Natural killer cell (primary cell): ENCODE measurements at regions not wholly inside any gene's neighbourhood (a gene's known extent, or its start where the extent isn't known, plus 50 kb on each side); places are given as distances from the start of the nearest gene placed in this dataset.

Source experiments
- ATAC-seq, 3 donors: fragments of 150-1000 bp in 2 of 3; fragments of 200-7000 bp in 1 of 3; cut with Tn5 transposase; 1 replicate in 1 of 3; 2 replicates in 2 of 3; pipeline ENCODE4 v1.10.0; 2021; ENCODE audit warnings: mild to moderate bottlenecking in 2 of 3, moderate library complexity in 2 of 3
- DNase-seq, 2 donors: peaks; one replicate each; pipeline versions ENCODE4 v3.0.0 to v3.0.0-alpha.2; 2013 to 2021; ENCODE audit warnings: mixed read lengths in 1 of 2
- H3K27ac ChIP-seq: one replicate; pipeline ENCODE4 v1.5.1; 2013; ENCODE audit warnings: mild to moderate bottlenecking, low read length
- H3K27me3 ChIP-seq: one replicate; pipeline ENCODE4 v1.6.1; 2013; ENCODE audit warnings: low read length; ENCODE audit not compliant: control insufficient read depth, insufficient read depth
- H3K36me3 ChIP-seq: one replicate; pipeline ENCODE4 v1.6.1; 2013; ENCODE audit warnings: low read length; ENCODE audit not compliant: control insufficient read depth, insufficient read depth
- H3K4me1 ChIP-seq: one replicate; pipeline ENCODE4 v1.6.1; 2013; ENCODE audit warnings: low read length; ENCODE audit not compliant: control insufficient read depth, insufficient read depth
- H3K4me3 ChIP-seq: one replicate; pipeline ENCODE4 v1.5.1; 2013; ENCODE audit warnings: low read length
- H3K9me3 ChIP-seq: one replicate; pipeline ENCODE4 v1.6.1; 2013; ENCODE audit warnings: low read length; ENCODE audit not compliant: control insufficient read depth, insufficient read depth
- H3K27ac Mint-ChIP-seq, 2 donors: one replicate each; pipeline ENCODE4 v1.8.0; 2022; ENCODE audit warnings: mild to moderate bottlenecking in 2 of 2, mixed read lengths in 2 of 2, moderate library complexity in 1 of 2
- H3K27me3 Mint-ChIP-seq, 2 donors: one replicate each; pipeline ENCODE4 v1.8.0; 2022; ENCODE audit warnings: low read depth in 2 of 2, mixed read lengths in 2 of 2
- H3K36me3 Mint-ChIP-seq: one replicate; pipeline ENCODE4 v1.8.0; 2022; ENCODE audit warnings: mixed read lengths
- H3K4me1 Mint-ChIP-seq, 2 donors: one replicate each; pipeline ENCODE4 v1.8.0; 2022; ENCODE audit warnings: mixed read lengths in 2 of 2
- H3K4me3 Mint-ChIP-seq: one replicate; pipeline ENCODE4 v1.8.0; 2022; ENCODE audit warnings: mild to moderate bottlenecking, moderate library complexity, mixed read lengths
- H3K9me3 Mint-ChIP-seq, 2 donors: one replicate each; pipeline ENCODE4 v1.8.0; 2022; ENCODE audit warnings: mixed read lengths in 2 of 2
- WGBS: methylation state at CpG from one replicate; pipeline ENCODE4 v1.1.7; 2013; ENCODE audit warnings: missing lambda C conversion rate; ENCODE audit not compliant: insufficient coverage; 5-methylcytosine and 5-hydroxymethylcytosine counted together
- intact Hi-C: fragments of 100-400 bp; cut with micrococcal nuclease; formaldehyde crosslinking; loops from one replicate; pipeline ENCODE4 v1.14.2; 2022
- TF ChIP-seq, protein P1 (sequence below): fragments of 200-600 bp; IDR thresholded peaks from one replicate; pipeline ENCODE4 v1.8.0; 2022; ENCODE audit warnings: antibody characterized with exemption

DNA sequence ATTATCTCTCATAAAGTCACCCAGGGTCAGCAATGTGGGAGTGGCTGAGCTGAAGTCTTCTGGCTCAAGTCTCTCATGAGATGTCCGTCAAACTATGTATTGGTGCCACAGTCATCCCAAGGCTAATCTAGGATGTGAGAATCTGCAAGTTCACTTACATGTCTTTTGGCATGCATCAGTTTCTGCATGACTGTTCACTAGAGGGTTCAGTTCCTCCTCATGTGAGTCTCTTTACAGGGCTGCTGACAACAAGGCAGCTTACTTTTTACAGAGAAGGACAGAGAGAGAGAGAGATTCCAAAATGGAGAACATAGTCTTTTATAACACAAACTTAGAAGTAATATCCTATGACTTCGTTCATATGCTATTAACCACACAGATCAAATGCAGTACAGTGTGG is 328.8 kb upstream of the SLITRK1 start:
- ATAC-seq, result no peak

DNA sequence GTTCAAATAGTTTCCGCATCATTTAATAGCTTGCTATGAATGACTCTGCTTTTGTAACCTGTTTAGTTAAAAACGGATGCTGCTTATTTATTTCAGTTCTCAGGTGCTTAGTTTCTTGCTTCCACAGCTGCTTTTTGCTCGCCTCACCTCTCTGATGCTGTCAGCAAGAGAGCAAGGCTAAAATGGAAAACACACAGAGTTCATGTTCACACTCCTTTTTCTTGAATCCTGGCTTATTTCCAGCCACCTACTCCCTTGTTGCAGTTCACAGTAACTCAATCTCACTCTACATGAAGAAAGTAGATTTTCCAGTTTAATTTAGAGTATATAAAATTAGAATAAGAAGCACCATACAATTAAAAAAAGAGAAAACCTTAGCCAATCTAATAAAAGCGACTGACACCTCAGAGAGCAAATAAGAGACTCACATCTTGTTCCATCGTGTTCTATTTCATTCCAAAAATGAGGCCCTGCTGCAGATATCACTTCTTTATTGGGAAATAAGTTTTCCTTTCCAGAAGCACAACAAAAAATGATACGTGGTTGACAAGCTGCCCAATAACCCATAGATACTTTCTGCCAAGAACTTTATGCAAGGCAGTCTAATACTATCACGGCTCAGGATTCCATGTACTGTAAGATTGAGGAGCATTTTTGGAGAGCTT is 326.1 kb upstream of the SLITRK1 start:
- TF ChIP-seq, protein P1, sequence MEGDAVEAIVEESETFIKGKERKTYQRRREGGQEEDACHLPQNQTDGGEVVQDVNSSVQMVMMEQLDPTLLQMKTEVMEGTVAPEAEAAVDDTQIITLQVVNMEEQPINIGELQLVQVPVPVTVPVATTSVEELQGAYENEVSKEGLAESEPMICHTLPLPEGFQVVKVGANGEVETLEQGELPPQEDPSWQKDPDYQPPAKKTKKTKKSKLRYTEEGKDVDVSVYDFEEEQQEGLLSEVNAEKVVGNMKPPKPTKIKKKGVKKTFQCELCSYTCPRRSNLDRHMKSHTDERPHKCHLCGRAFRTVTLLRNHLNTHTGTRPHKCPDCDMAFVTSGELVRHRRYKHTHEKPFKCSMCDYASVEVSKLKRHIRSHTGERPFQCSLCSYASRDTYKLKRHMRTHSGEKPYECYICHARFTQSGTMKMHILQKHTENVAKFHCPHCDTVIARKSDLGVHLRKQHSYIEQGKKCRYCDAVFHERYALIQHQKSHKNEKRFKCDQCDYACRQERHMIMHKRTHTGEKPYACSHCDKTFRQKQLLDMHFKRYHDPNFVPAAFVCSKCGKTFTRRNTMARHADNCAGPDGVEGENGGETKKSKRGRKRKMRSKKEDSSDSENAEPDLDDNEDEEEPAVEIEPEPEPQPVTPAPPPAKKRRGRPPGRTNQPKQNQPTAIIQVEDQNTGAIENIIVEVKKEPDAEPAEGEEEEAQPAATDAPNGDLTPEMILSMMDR, result no peak
- WGBS, result 73% methylated on average over 5 of the region's 7 CpGs
- intact Hi-C loops, result no loop called here
- Mint-ChIP-seq H3K9me3 (no peaks in the 10 kb centered on the region), H3K4me3 (no peak overlapping the region), H3K36me3 (no peaks in the 10 kb centered on the region), H3K27ac (no peak overlapping the region), H3K27me3 (no peaks in the 10 kb centered on the region), H3K4me1 (no peaks in the 10 kb centered on the region)
- Histone ChIP-seq H3K36me3 (no peaks in the 10 kb centered on the region), H3K4me3 (no peak overlapping the region), H3K27me3 (no peaks in the 10 kb centered on the region), H3K27ac (no peak overlapping the region), H3K9me3 (no peaks in the 10 kb centered on the region), H3K4me1 (no peaks in the 10 kb centered on the region)
- DNase-seq, result no peak
- no peak for ATAC-seq

More for the DNA sequence above, 328.8 kb upstream of the SLITRK1 start:
- Mint-ChIP-seq H3K27ac (no peak overlapping the region), H3K4me1 (no peaks in the 10 kb centered on the region), H3K27me3 (no peaks in the 10 kb centered on the region), H3K36me3 (no peaks in the 10 kb centered on the region), H3K4me3 (no peak overlapping the region), H3K9me3 (peaks cover 0 to 2% of the 10 kb centered on the region in 2 donors)
- intact Hi-C loops, result no loop called here
- no peaks in the 10 kb centered on the region for H3K4me1 ChIP-seq
- TF ChIP-seq, protein P1, result no peak
- H3K27ac ChIP-seq, result no peak overlapping the region
- H3K27me3 ChIP-seq, result no peaks in the 10 kb centered on the region
- no peaks in the 10 kb centered on the region for H3K9me3 ChIP-seq
- no peaks in the 10 kb centered on the region for H3K36me3 ChIP-seq
- no peak for DNase-seq
- no peak overlapping the region for H3K4me3 ChIP-seq
- 100% methylated on average over 2 of the region's 2 CpGs for whole genome bisulfite sequencing

DNA sequence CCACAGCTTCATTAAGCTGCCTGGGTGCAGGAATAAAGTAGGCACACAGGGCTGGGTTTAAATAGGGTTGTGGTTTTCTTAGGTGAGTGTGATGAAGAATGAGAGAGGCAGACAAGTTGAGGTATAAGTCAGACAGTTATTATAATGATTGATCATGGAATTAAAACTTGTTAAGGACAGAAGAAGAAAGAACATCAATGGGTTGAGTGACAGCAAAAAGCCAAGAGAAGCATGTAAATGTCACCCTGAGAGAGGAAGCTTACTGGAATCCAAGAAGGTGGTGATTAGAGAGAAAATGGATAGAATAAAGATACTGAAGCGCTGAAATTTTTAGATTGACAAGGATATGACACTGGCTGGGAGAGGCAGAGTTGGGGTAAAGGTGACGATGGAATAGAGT is 325.2 kb upstream of the SLITRK1 start:
- no peak for DNase-seq
- WGBS, result 100% methylated on average over 1 of the region's 2 CpGs

More for the DNA sequence above, 325.2 kb upstream of the SLITRK1 start:
- intact Hi-C loops, result no loop called here
- TF ChIP-seq, protein P1, result no peak
- H3K27ac Mint-ChIP-seq, result no peak overlapping the region
- no peak overlapping the region for H3K4me3 ChIP-seq
- no peaks in the 10 kb centered on the region for H3K9me3 Mint-ChIP-seq
- H3K27me3 ChIP-seq, result no peaks in the 10 kb centered on the region
- H3K36me3 Mint-ChIP-seq, result no peaks in the 10 kb centered on the region
- H3K4me1 ChIP-seq, result no peaks in the 10 kb centered on the region
- no peaks in the 10 kb centered on the region for H3K4me1 Mint-ChIP-seq
- ATAC-seq, result no peak
- no peaks in the 10 kb centered on the region for H3K27me3 Mint-ChIP-seq
- no peaks in the 10 kb centered on the region for H3K36me3 ChIP-seq
- no peaks in the 10 kb centered on the region for H3K9me3 ChIP-seq
- no peak overlapping the region for H3K4me3 Mint-ChIP-seq
- no peak overlapping the region for H3K27ac ChIP-seq
